GM12878 (cell line): ENCODE measurements at regions not wholly inside any gene's neighbourhood (a gene's known extent, or its start where the extent isn't known, plus 50 kb on each side); places are given as distances from the start of the nearest gene placed in this dataset.
A peak's percentile ranks its signal among the peaks of the same experiment; 100 is the strongest.

Experiments used
- ATAC-seq: fragments of 200-7000 bp; cut with Tn5 transposase; 3 replicates; pipeline ENCODE4 v1.9.1; 2020; ENCODE audit warnings: mild to moderate bottlenecking, moderate library complexity
- BruUV-seq: library from RNA; stranded (reverse); fragments of 400-500 nt; replicated peaks from 2 replicates; lab custom pipeline; 2021; lab: Mats Ljungman, UMichigan
- CTCF ChIA-PET: fragments of 300-600 bp; sonication (Branson Sonifier 250); formaldehyde crosslinking; extraction: SDS; loops from one replicate; lab custom pipeline; 2021; ENCODE audit warnings: inconsistent platforms; lab: Yijun Ruan, JAX
- POLR2A ChIA-PET: fragments of 350-600 bp; formaldehyde crosslinking; extraction: SDS; loops from one replicate; lab custom pipeline; 2021; ENCODE audit warnings: inconsistent platforms; lab: Charles Lee
- RAD21 ChIA-PET: fragments of 300-600 bp; sonication (Branson Sonifier 250); formaldehyde crosslinking; loops from one replicate; lab custom pipeline; 2023; ENCODE audit warnings: antibody characterized with exemption; ENCODE audit not compliant: unreplicated experiment; lab: Charles Lee
- SMC1A ChIA-PET: fragments of 300-600 bp; sonication (Branson Sonifier 250); formaldehyde crosslinking; loops from one replicate; lab custom pipeline; 2023; ENCODE audit not compliant: unreplicated experiment, uncharacterized antibody; lab: Charles Lee
- DNase-seq: peaks from one replicate; pipeline ENCODE4 v3.0.0-alpha.2; 2011; ENCODE audit warnings: low read depth, low spot score
- FAIRE-seq: peaks from 3 replicates; lab custom pipeline; 2011; peaks lifted over from hg19 to GRCh38; lab: Jason Lieb, UNC
- H2AFZ ChIP-seq: 2 replicates; pipeline ENCODE4 v1.6.0; 2011; ENCODE audit warnings: low read depth, low read length, control low read depth; ENCODE audit not compliant: control insufficient read depth
- H3K27ac ChIP-seq: 2 replicates; pipeline ENCODE4 v1.5.1; 2011; ENCODE audit warnings: control low read depth; ENCODE audit not compliant: control insufficient read depth, insufficient read depth
- H3K27me3 ChIP-seq, 2 experiments: replicated peaks in 1 of 2; 2 replicates each; pipeline versions ENCODE4 v1.6.0 to v1.6.1; 2011; ENCODE audit warnings: low read length in 1 of 2; ENCODE audit not compliant: control insufficient read depth in 2 of 2, insufficient read depth in 2 of 2
- H3K36me3 ChIP-seq, 2 experiments: 2 replicates each; pipeline ENCODE4 v1.5.1; 2011; ENCODE audit warnings: low read length in 1 of 2; ENCODE audit not compliant: control insufficient read depth in 2 of 2, insufficient read depth in 2 of 2
- H3K4me1 ChIP-seq: 2 replicates; pipeline ENCODE4 v1.6.1; 2011; ENCODE audit warnings: mild to moderate bottlenecking, low read length, moderate library complexity, mixed read lengths; ENCODE audit not compliant: control insufficient read depth, insufficient read depth
- H3K4me2 ChIP-seq: 2 replicates; pipeline ENCODE4 v1.6.0; 2011; ENCODE audit warnings: control low read depth; ENCODE audit not compliant: control insufficient read depth, insufficient read depth
- H3K4me3 ChIP-seq: fragments of 200-600 bp; sonication (generic); 2 replicates; pipeline ENCODE4 v1.5.1; 2016
- H3K79me2 ChIP-seq: 2 replicates; pipeline ENCODE4 v1.6.0; 2011; ENCODE audit warnings: low read length; ENCODE audit not compliant: control insufficient read depth, insufficient read depth
- H3K9ac ChIP-seq: 2 replicates; pipeline ENCODE4 v1.8.0; 2011; ENCODE audit warnings: low read length, control low read depth, mixed read lengths; ENCODE audit not compliant: control insufficient read depth, insufficient read depth
- H3K9me3 ChIP-seq: replicated peaks from 3 replicates; pipeline ENCODE4 v1.5.1; 2011; ENCODE audit warnings: mild to moderate bottlenecking, low read length; ENCODE audit not compliant: control insufficient read depth, insufficient read depth
- H4K20me1 ChIP-seq: 2 replicates; pipeline ENCODE4 v1.6.0; 2011; ENCODE audit not compliant: control insufficient read depth, insufficient read depth
- ATF7 ChIP-seq: fragments of 450-650 bp; IDR thresholded peaks from 2 replicates; pipeline ENCODE4 v1.6.1; 2016; ENCODE audit warnings: low read depth, mild to moderate bottlenecking
- NFIC ChIP-seq: IDR thresholded peaks from 2 replicates; pipeline ENCODE4 v1.6.1; 2012; ENCODE audit warnings: low read depth, mild to moderate bottlenecking, inconsistent platforms, low read length, moderate library complexity
- NR2C1 ChIP-seq: fragments of 450-650 bp; IDR thresholded peaks from 2 replicates; pipeline ENCODE4 v1.6.1; 2017; ENCODE audit warnings: antibody characterized with exemption, mild to moderate bottlenecking, moderate library complexity
- NR2C2 ChIP-seq: IDR thresholded peaks from 2 replicates; pipeline ENCODE4 v1.6.1; 2011; ENCODE audit warnings: borderline replicate concordance, low read depth; ENCODE audit not compliant: control insufficient read depth, insufficient read length
- NRF1 ChIP-seq: conservative IDR thresholded peaks from 2 replicates; pipeline ENCODE4 v1.6.1; 2011; ENCODE audit warnings: mild to moderate bottlenecking, low read depth, low read length, improper control_type of control experiment
- SMAD1 ChIP-seq: fragments of 450-650 bp; IDR thresholded peaks from 2 replicates; pipeline ENCODE4 v1.6.1; 2018; ENCODE audit warnings: mild to moderate bottlenecking, low read depth; ENCODE audit not compliant: partially characterized antibody
- SMC3 ChIP-seq: IDR thresholded peaks from 2 replicates; pipeline ENCODE4 v1.6.1; 2011; ENCODE audit warnings: low read length, improper control_type of control experiment, borderline replicate concordance
- SRF ChIP-seq, 2 experiments: IDR thresholded peaks; 2 replicates each; pipeline ENCODE4 v1.6.1; 2011; ENCODE audit warnings: low read depth in 2 of 2, low read length in 2 of 2, mild to moderate bottlenecking in 1 of 2, moderate library complexity in 1 of 2
- STAT3 ChIP-seq: IDR thresholded peaks from 2 replicates; pipeline ENCODE4 v1.6.1; 2011; ENCODE audit warnings: low read depth, low read length, improper control_type of control experiment
- TBL1XR1 ChIP-seq: IDR thresholded peaks from 2 replicates; pipeline ENCODE4 v1.6.1; 2012; ENCODE audit warnings: low read depth, low read length, improper control_type of control experiment
- WGBS: methylation state at CpG from one replicate; pipeline ENCODE4 v1.1.6; 2016; ENCODE audit warnings: low lambda C conversion rate; ENCODE audit not compliant: insufficient replicate concordance, insufficient coverage; ENCODE audit errors: missing lambda C conversion rate; 5-methylcytosine and 5-hydroxymethylcytosine counted together
- in situ Hi-C: fragments of 300-500 bp; cut with MboI; formaldehyde crosslinking; loops from 9 replicates; pipeline ENCODE4 v1.14.3; 2018; ENCODE audit warnings: mixed read lengths
- intact Hi-C: fragments of 100-400 bp; cut with micrococcal nuclease; formaldehyde crosslinking; loops from one replicate; pipeline ENCODE4 v1.14.2; 2022; ENCODE audit not compliant: unreplicated experiment
- TF ChIP-seq, protein P1 (sequence below): IDR thresholded peaks from 2 replicates; pipeline ENCODE4 v1.6.1; 2012; ENCODE audit warnings: mild to moderate bottlenecking, low read depth, low read length
- TF ChIP-seq, protein P2 (sequence below): IDR thresholded peaks from 2 replicates; pipeline ENCODE4 v1.6.1; 2011; ENCODE audit warnings: low read depth, low read length, improper control_type of control experiment, borderline replicate concordance

DNA sequence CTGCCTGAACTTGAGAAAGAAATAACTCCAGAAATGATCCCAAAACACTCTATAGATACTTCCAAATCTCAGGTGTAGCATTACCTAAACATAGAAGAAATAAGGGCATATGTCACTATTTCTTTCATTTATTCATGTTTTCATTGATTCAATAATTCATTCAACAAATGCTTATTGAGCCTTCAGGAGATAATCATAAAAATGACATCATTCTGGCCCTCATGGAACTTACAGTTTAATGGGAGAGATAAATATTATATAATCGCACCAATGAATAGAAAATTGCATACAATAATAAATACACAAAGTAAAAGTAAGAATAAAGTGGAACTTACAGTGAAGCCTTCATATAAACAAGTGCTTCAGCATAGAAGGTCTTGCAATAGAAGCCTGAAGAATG is 58.1 kb upstream of the NR2F2 start:
- SMC1A ChIA-PET: interaction anchor here (1.3 kb wide), 1 partner anchor 54 kb away, joined by 3 read pairs; no protein-coding TSS in a partner anchor
- H3K79me2 ChIP-seq: no peaks in the 10 kb centered on the region
- in situ Hi-C loops (no loop called here), intact Hi-C loops (no loop called here)
- no peak overlapping the region for H3K9ac ChIP-seq
- POLR2A ChIA-PET: interaction anchor here (0.7 kb wide), 1 partner anchor 389 kb away, joined by 4 read pairs; no protein-coding TSS in a partner anchor
- H3K4me1 ChIP-seq: no peaks in the 10 kb centered on the region
- CTCF ChIA-PET: no interaction called here
- no peak overlapping the region for H2AFZ ChIP-seq
- no peaks in the 10 kb centered on the region for H4K20me1 ChIP-seq
- TF ChIP-seq STAT3 (no peak), SMAD1 (no peak), NFIC (no peak)
- no peak for ATAC-seq
- H3K4me3 ChIP-seq: no peak overlapping the region
- DNase-seq: no peak
- H3K36me3 ChIP-seq: no peaks in the 10 kb centered on the region
- no peaks in the 10 kb centered on the region for H3K27me3 ChIP-seq
- 0% methylated on average over 1 of the region's 1 CpG for WGBS
- RAD21 ChIA-PET: no interaction called here
- no peaks in the 10 kb centered on the region for H3K9me3 ChIP-seq
- no peak overlapping the region for H3K4me2 ChIP-seq
- no TSS peak for BruUV-seq
- no peak for FAIRE-seq
- no peak overlapping the region for H3K27ac ChIP-seq

DNA sequence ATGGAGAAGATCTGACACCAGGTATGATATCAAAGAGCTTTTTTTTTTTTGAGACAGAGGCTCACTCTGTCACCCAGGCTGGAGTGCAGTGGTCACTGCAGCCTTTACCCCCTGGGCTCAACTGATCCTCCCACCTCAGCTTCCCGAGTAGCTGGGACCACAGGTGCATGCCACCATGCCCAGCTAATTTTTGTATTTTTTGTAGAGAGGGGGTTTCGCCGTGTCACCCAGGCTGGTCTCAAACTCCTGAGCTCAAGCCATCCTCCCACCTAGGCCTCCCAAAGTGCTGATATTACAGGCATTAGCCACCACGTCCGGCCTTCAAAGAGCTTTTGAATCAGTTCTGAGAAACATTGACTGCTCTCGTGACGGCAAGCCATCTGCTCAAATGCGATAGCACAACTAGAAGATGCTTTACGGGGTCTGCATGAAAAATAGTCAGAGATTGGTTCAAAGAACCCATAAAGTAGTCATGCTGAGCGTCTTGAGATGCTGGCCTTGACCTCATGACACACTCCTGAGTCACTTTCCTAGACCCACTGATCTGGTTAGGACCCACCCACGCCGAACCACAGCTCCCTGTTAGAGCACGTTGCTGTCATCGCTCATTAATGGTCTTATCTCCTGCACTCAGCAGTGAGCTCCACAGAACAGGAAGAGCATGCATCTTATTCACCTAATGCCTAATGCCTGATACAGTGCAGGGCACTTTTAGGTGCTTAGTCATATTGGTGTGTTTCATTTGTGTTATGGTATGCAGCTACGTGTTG is 57.0 kb upstream of the NR2F2 start:
- H3K9me3 ChIP-seq: no peaks in the 10 kb centered on the region
- 20% methylated on average over 15 of the region's 15 CpGs for WGBS
- intact Hi-C loops: no loop called here
- no peaks in the 10 kb centered on the region for H4K20me1 ChIP-seq
- no peak for FAIRE-seq
- no peak overlapping the region for H3K4me2 ChIP-seq
- no peaks in the 10 kb centered on the region for H3K36me3 ChIP-seq
- no peak overlapping the region for H3K9ac ChIP-seq
- in situ Hi-C loops: no loop called here
- H3K4me1 ChIP-seq: no peaks in the 10 kb centered on the region
- ChIA-PET RAD21 (interaction anchor here (1.1 to 1.6 kb wide), 2 partner anchors 44 to 230 kb away, joined by 3 to 4 read pairs; no protein-coding TSS in a partner anchor), CTCF (no interaction called here), SMC1A (interaction anchor here (0.6 to 1.7 kb wide), 8 partner anchors 9 to 1014 kb away, joined by 3 to 7 read pairs (median 4); no protein-coding TSS in a partner anchor), POLR2A (interaction anchor here (0.5 kb wide), 1 partner anchor 38 kb away, joined by 4 read pairs; no protein-coding TSS in a partner anchor)
- H3K79me2 ChIP-seq: no peaks in the 10 kb centered on the region
- peak; percentile 92 for ATAC-seq
- peak; percentile 25 for DNase-seq
- no peaks in the 10 kb centered on the region for H3K27me3 ChIP-seq
- no peak overlapping the region for H3K4me3 ChIP-seq
- no TSS peak for BruUV-seq
- no peak overlapping the region for H2AFZ ChIP-seq
- H3K27ac ChIP-seq: no peak overlapping the region
- TF ChIP-seq NFIC (no peak), NRF1 (no peak), NR2C1 (no peak), SRF (IDR thresholded peaks at IDR 0.05; ENCODE audit: low read depth in 2 of 2, low read length in 2 of 2) (no peak), NR2C2 (no peak), SMC3 (no peak), ATF7 (peak; percentile 29; the same call in 1 of the 2 replicates), TBL1XR1 (no peak)
- TF ChIP-seq, protein P1, sequence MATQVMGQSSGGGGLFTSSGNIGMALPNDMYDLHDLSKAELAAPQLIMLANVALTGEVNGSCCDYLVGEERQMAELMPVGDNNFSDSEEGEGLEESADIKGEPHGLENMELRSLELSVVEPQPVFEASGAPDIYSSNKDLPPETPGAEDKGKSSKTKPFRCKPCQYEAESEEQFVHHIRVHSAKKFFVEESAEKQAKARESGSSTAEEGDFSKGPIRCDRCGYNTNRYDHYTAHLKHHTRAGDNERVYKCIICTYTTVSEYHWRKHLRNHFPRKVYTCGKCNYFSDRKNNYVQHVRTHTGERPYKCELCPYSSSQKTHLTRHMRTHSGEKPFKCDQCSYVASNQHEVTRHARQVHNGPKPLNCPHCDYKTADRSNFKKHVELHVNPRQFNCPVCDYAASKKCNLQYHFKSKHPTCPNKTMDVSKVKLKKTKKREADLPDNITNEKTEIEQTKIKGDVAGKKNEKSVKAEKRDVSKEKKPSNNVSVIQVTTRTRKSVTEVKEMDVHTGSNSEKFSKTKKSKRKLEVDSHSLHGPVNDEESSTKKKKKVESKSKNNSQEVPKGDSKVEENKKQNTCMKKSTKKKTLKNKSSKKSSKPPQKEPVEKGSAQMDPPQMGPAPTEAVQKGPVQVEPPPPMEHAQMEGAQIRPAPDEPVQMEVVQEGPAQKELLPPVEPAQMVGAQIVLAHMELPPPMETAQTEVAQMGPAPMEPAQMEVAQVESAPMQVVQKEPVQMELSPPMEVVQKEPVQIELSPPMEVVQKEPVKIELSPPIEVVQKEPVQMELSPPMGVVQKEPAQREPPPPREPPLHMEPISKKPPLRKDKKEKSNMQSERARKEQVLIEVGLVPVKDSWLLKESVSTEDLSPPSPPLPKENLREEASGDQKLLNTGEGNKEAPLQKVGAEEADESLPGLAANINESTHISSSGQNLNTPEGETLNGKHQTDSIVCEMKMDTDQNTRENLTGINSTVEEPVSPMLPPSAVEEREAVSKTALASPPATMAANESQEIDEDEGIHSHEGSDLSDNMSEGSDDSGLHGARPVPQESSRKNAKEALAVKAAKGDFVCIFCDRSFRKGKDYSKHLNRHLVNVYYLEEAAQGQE: no peak
- TF ChIP-seq, protein P2, sequence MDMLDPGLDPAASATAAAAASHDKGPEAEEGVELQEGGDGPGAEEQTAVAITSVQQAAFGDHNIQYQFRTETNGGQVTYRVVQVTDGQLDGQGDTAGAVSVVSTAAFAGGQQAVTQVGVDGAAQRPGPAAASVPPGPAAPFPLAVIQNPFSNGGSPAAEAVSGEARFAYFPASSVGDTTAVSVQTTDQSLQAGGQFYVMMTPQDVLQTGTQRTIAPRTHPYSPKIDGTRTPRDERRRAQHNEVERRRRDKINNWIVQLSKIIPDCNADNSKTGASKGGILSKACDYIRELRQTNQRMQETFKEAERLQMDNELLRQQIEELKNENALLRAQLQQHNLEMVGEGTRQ: no peak
